ENCODE measurements at regions not wholly inside any gene's neighbourhood (a gene's known extent, or its start where the extent isn't known, plus 50 kb on each side); places are given as distances from the start of the nearest gene placed in this dataset.

DNA sequence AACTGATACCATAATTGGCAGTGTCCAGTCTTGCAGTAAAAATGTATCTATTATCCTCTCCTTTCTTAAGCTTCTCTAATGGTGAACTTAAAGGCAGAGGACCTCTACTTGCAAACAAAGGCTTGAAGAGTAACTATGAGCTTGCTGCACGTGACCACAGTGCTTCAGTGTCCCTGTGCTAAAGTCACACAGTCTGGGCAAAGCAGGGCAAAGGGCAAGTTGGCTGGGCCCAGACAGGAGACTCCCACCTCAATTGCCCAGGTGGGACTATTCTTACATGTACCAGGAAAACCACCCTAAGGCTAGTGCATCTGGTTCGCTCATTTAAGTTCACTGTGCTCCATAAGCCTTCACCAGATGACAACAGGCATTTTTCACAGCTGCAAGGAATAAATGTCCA lies 374.2 kb upstream of the PROX1 start:
- Histone ChIP-seq H3K4me1 (ENCODE audit: control insufficient read depth in 2 of 2, insufficient read depth in 2 of 2, low read length in 2 of 2) (no peaks in the 10 kb centered on the region), H4K20me1 (ENCODE audit: control insufficient read depth, insufficient read depth, low read length, poor library complexity, severe bottlenecking) (no peaks in the 10 kb centered on the region), H3K36me3 (replicated peaks in 1 of 2; ENCODE audit: control extremely low read depth in 1 of 2, control insufficient read depth in 1 of 2, extremely low read depth in 1 of 2, insufficient read depth in 2 of 2, low read length in 1 of 2) (no peaks in the 10 kb centered on the region), H3K79me2 (ENCODE audit: control insufficient read depth, insufficient read depth, low read length) (no peaks in the 10 kb centered on the region), H3K27ac (ENCODE audit: low read length in 2 of 2) (no peak overlapping the region), H3K9ac (ENCODE audit: low read length) (no peak overlapping the region), H3K4me3 (ENCODE audit: control extremely low read depth in 1 of 5, extremely low read depth in 1 of 5, insufficient read depth in 1 of 5, low read depth in 2 of 5, low read length in 4 of 5) (no peak overlapping the region), H2AFZ (ENCODE audit: insufficient read depth, low read depth, low read length, poor library complexity, severe bottlenecking) (no peak overlapping the region), H3K9me3 (ENCODE audit: control extremely low read depth in 1 of 3, control insufficient read depth in 2 of 3, insufficient read depth in 1 of 3, low read length in 2 of 3) (no peaks in the 10 kb centered on the region), H3K4me2 (replicated peaks; ENCODE audit: low read depth, low read length, poor library complexity, severe bottlenecking) (no peak overlapping the region), H3K27me3 (replicated peaks in 1 of 4; ENCODE audit: control extremely low read depth in 1 of 4, control insufficient read depth in 3 of 4, insufficient read depth in 4 of 4, low read length in 3 of 4) (peaks cover 0 to 4% (median 0%) of the 10 kb centered on the region in 4 experiments)
- H3K4me1 Mint-ChIP-seq: no peaks in the 10 kb centered on the region
- CTCF ChIA-PET: interaction anchor here (0.6 kb wide), 1 partner anchor 24 kb away, joined by 3 read pairs; no protein-coding TSS in a partner anchor
- H3K27ac Mint-ChIP-seq: no peak overlapping the region
- 86% methylated on average over 2 of the region's 2 CpGs for WGBS (ENCODE audit: insufficient coverage)
- intact Hi-C loops (cut with micrococcal nuclease): no loop called here
- POLR2A ChIA-PET: no interaction called here
- H3K27me3 Mint-ChIP-seq: peaks cover 7% of the 10 kb centered on the region
- no peaks in the 10 kb centered on the region for H3K9me3 Mint-ChIP-seq (ENCODE audit: insufficient read depth)
- TF ChIP-seq, protein P1, sequence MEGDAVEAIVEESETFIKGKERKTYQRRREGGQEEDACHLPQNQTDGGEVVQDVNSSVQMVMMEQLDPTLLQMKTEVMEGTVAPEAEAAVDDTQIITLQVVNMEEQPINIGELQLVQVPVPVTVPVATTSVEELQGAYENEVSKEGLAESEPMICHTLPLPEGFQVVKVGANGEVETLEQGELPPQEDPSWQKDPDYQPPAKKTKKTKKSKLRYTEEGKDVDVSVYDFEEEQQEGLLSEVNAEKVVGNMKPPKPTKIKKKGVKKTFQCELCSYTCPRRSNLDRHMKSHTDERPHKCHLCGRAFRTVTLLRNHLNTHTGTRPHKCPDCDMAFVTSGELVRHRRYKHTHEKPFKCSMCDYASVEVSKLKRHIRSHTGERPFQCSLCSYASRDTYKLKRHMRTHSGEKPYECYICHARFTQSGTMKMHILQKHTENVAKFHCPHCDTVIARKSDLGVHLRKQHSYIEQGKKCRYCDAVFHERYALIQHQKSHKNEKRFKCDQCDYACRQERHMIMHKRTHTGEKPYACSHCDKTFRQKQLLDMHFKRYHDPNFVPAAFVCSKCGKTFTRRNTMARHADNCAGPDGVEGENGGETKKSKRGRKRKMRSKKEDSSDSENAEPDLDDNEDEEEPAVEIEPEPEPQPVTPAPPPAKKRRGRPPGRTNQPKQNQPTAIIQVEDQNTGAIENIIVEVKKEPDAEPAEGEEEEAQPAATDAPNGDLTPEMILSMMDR (IDR thresholded peaks at IDR 0.05): no peak
- TF ChIP-seq EZH2 (IDR thresholded peaks at IDR 0.05; ENCODE audit: borderline replicate concordance, insufficient read depth, low read depth, low read length, poor library complexity, severe bottlenecking): no peak
- no peak overlapping the region for H3K4me3 Mint-ChIP-seq
- DNase-seq: no peak
- ATAC-seq (ENCODE audit: low read depth): no peak

DNA sequence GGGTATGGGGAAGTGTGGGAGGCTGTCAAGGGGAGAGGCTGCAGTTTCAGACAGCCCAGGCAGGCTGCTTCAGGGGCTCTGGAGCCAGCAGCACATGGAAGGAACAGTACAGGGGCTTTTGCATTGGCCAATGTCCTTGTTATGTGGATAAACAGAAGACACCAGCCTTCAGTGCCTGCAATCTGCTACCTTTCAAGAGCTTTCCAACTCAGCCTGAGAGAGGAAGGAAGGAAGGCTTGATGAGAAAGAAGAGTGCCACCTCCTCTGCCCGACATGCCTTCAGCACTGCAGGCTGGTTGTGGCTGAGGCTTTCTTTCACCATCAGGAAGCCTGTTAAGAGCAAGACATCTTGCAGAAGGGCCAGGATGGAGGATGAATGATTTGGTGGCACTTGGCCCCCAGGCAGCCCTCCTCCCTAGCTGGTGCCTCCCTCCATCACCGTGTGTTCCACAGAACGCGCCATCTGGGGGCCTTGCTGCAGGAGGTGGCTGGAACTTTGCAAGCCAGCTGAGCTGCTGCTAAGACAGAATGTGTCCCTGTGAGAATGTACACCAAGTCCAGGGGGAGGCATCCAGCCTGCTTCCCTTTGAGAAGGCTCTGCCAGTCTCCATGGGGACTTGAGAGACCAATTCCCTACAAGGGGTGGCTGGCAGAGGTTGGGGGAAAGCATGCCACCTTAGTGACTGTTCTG lies 372.4 kb upstream of the PROX1 start:
- TF ChIP-seq, protein P1 (IDR thresholded peaks at IDR 0.05): no peak
- no peak for TF ChIP-seq EZH2 (IDR thresholded peaks at IDR 0.05; ENCODE audit: borderline replicate concordance, insufficient read depth, low read depth, low read length, poor library complexity, severe bottlenecking)
- H3K9me3 ChIP-seq (ENCODE audit: control extremely low read depth in 1 of 3, control insufficient read depth in 2 of 3, insufficient read depth in 1 of 3, low read length in 2 of 3): no peaks in the 10 kb centered on the region
- ChIA-PET POLR2A (no interaction called here), CTCF (no interaction called here)
- no peak overlapping the region for H3K9ac ChIP-seq (ENCODE audit: low read length)
- Mint-ChIP-seq H3K4me3 (no peak overlapping the region), H3K4me1 (no peaks in the 10 kb centered on the region), H3K9me3 (ENCODE audit: insufficient read depth) (no peaks in the 10 kb centered on the region), H3K27ac (no peak overlapping the region), H3K27me3 (peaks cover 7% of the 10 kb centered on the region)
- H2AFZ ChIP-seq (ENCODE audit: insufficient read depth, low read depth, low read length, poor library complexity, severe bottlenecking): no peak overlapping the region
- peaks cover 0 to 4% (median 0%) of the 10 kb centered on the region in 4 experiments for H3K27me3 ChIP-seq (replicated peaks in 1 of 4; ENCODE audit: control extremely low read depth in 1 of 4, control insufficient read depth in 3 of 4, insufficient read depth in 4 of 4, low read length in 3 of 4)
- no peak overlapping the region for H3K27ac ChIP-seq (ENCODE audit: low read length in 2 of 2)
- no peak overlapping the region for H3K4me3 ChIP-seq (ENCODE audit: control extremely low read depth in 1 of 5, extremely low read depth in 1 of 5, insufficient read depth in 1 of 5, low read depth in 2 of 5, low read length in 4 of 5)
- no peaks in the 10 kb centered on the region for H3K4me1 ChIP-seq (ENCODE audit: control insufficient read depth in 2 of 2, insufficient read depth in 2 of 2, low read length in 2 of 2)
- no peaks in the 10 kb centered on the region for H3K79me2 ChIP-seq (ENCODE audit: control insufficient read depth, insufficient read depth, low read length)
- no peak for DNase-seq
- no peaks in the 10 kb centered on the region for H3K36me3 ChIP-seq (replicated peaks in 1 of 2; ENCODE audit: control extremely low read depth in 1 of 2, control insufficient read depth in 1 of 2, extremely low read depth in 1 of 2, insufficient read depth in 2 of 2, low read length in 1 of 2)
- no peak for ATAC-seq (ENCODE audit: low read depth)
- H4K20me1 ChIP-seq (ENCODE audit: control insufficient read depth, insufficient read depth, low read length, poor library complexity, severe bottlenecking): no peaks in the 10 kb centered on the region
- intact Hi-C loops (cut with micrococcal nuclease): no loop called here
- no peak overlapping the region for H3K4me2 ChIP-seq (replicated peaks; ENCODE audit: low read depth, low read length, poor library complexity, severe bottlenecking)
- WGBS (ENCODE audit: insufficient coverage): 68% methylated on average over 4 of the region's 4 CpGs

Data from B cell (primary cell).